ENCODE measurements at regions not wholly inside any gene's neighbourhood (a gene's known extent, or its start where the extent isn't known, plus 50 kb on each side); places are given as distances from the start of the nearest gene placed in this dataset.

DNA sequence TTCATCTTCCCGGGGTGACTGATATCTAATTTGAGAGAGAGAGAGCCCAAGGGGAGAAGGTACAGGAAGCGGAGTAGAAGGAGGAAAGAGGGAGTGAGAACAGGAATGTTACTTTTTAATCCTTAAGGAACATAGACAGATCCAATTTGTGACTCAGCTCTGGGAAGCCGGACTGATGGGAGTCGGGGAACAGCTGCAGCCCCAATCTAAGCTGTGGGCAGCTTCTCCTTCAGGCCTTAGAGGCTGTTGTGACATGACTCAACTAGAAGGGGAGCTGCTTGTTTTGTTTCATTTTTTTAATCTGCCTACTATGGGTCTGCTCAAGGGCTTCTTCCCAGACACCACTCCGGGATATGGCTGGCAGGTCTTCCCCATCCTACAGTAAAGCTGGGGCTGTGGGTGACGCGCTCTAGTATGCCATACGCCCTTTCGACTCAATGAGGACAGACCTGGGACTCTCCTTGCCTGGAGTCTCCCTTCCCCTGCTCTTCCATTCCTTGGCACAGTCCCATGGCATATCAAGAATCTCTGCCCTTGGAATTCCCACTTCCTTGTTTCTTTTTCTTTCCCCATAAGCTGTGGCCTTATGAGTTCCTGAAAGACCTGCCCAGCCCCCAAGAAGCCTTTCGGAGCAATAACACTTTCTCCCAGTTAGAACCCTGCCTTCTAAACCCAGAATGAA, 103.3 kb upstream of the AKIP1 start:
- no peaks in the 10 kb centered on the region for H3K79me2 ChIP-seq (ENCODE audit: control insufficient read depth, low read length)
- no peaks in the 10 kb centered on the region for H4K20me1 ChIP-seq (ENCODE audit: control insufficient read depth, insufficient read depth, low read depth, low read length)
- H3K9me3 ChIP-seq (ENCODE audit: control insufficient read depth, insufficient read depth, low read length) = no peaks in the 10 kb centered on the region
- no peak overlapping the region for H3K27ac ChIP-seq (ENCODE audit: low read depth, low read length)
- H3K36me3 ChIP-seq (ENCODE audit: control insufficient read depth, low read length) = no peaks in the 10 kb centered on the region
- no peak overlapping the region for H3K4me2 ChIP-seq (ENCODE audit: low read length)
- no peak overlapping the region for H3K4me3 ChIP-seq (ENCODE audit: low read length)
- peaks cover 6% of the 10 kb centered on the region for H3K27me3 ChIP-seq (ENCODE audit: control insufficient read depth, low read length)
- no peaks in the 10 kb centered on the region for H3K4me1 ChIP-seq (ENCODE audit: control insufficient read depth, low read length)
- no peak for TF ChIP-seq CTCF (IDR thresholded peaks at IDR 0.05; ENCODE audit: low read depth, low read length, poor library complexity, severe bottlenecking)
- no peak for TF ChIP-seq EZH2phosphoT487 (IDR thresholded peaks at IDR 0.05; ENCODE audit: borderline replicate concordance, low read length)
- no peaks in the 10 kb centered on the region for H3K9me2 ChIP-seq (replicated peaks; ENCODE audit: control insufficient read depth, low read length)
- no peaks in the 10 kb centered on the region for H3F3A ChIP-seq (ENCODE audit: control insufficient read depth, insufficient read depth)

GRCh38 chr11:8808226-8808585, 102.8 kb upstream of the AKIP1 start:
- Histone ChIP-seq H3F3A (ENCODE audit: control insufficient read depth, insufficient read depth) (no peaks in the 10 kb centered on the region), H3K9me2 (replicated peaks; ENCODE audit: control insufficient read depth, low read length) (no peaks in the 10 kb centered on the region), H4K20me1 (ENCODE audit: control insufficient read depth, insufficient read depth, low read depth, low read length) (no peaks in the 10 kb centered on the region), H3K4me3 (ENCODE audit: low read length) (no peak overlapping the region), H3K4me1 (ENCODE audit: control insufficient read depth, low read length) (peaks cover 3% of the 10 kb centered on the region), H3K4me2 (ENCODE audit: low read length) (no peak overlapping the region), H3K9me3 (ENCODE audit: control insufficient read depth, insufficient read depth, low read length) (no peaks in the 10 kb centered on the region), H3K27me3 (ENCODE audit: control insufficient read depth, low read length) (peaks cover 6% of the 10 kb centered on the region), H3K36me3 (ENCODE audit: control insufficient read depth, low read length) (no peaks in the 10 kb centered on the region), H3K79me2 (ENCODE audit: control insufficient read depth, low read length) (no peaks in the 10 kb centered on the region), H3K27ac (ENCODE audit: low read depth, low read length) (no peak overlapping the region)
- TF ChIP-seq CTCF (IDR thresholded peaks at IDR 0.05; ENCODE audit: low read depth, low read length, poor library complexity, severe bottlenecking) = no peak

GRCh38 chr11:8809241-8809938, 101.6 kb upstream of the AKIP1 start:
- TF ChIP-seq CTCF (IDR thresholded peaks at IDR 0.05; ENCODE audit: low read depth, low read length, poor library complexity, severe bottlenecking) (no peak), EZH2phosphoT487 (IDR thresholded peaks at IDR 0.05; ENCODE audit: borderline replicate concordance, low read length) (no peak)
- H3K4me2 ChIP-seq (ENCODE audit: low read length) = no peak overlapping the region
- H4K20me1 ChIP-seq (ENCODE audit: control insufficient read depth, insufficient read depth, low read depth, low read length) = no peaks in the 10 kb centered on the region
- no peaks in the 10 kb centered on the region for H3K79me2 ChIP-seq (ENCODE audit: control insufficient read depth, low read length)
- H3K36me3 ChIP-seq (ENCODE audit: control insufficient read depth, low read length) = no peaks in the 10 kb centered on the region
- H3K27ac ChIP-seq (ENCODE audit: low read depth, low read length) = no peak overlapping the region
- peaks cover 15% of the 10 kb centered on the region for H3K4me1 ChIP-seq (ENCODE audit: control insufficient read depth, low read length)
- H3K9me3 ChIP-seq (ENCODE audit: control insufficient read depth, insufficient read depth, low read length) = no peaks in the 10 kb centered on the region
- no peak overlapping the region for H3K4me3 ChIP-seq (ENCODE audit: low read length)
- no peaks in the 10 kb centered on the region for H3K9me2 ChIP-seq (replicated peaks; ENCODE audit: control insufficient read depth, low read length)
- H3F3A ChIP-seq (ENCODE audit: control insufficient read depth, insufficient read depth) = no peaks in the 10 kb centered on the region
- peaks cover 6% of the 10 kb centered on the region for H3K27me3 ChIP-seq (ENCODE audit: control insufficient read depth, low read length)
